ENCODE measurements at regions not wholly inside any gene's neighbourhood (a gene's known extent, or its start where the extent isn't known, plus 50 kb on each side); places are given as distances from the start of the nearest gene placed in this dataset.

DNA sequence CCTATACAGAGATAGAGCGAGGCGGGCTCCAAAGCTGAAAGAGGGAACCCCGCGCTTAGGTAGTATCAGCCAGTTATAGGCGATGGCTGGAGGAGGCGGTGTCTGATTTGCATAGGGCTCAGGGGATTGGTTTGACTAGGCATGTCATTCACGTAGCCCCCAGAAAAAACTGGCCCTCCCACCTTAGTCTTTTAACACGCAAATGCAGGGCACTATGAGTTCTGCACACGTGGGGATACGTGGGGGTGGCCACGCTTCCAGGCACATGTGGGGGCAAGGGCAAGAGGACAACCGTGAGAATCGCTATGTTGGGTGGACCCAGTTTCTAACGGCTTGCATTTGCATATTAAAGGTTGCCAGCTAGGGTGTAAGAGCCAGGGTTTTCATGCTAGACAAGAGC, 56.7 kb upstream of the MSTN start:
- no peak for TF ChIP-seq EZH2 (IDR thresholded peaks at IDR 0.05; ENCODE audit: borderline replicate concordance, low read length)
- TF ChIP-seq, protein P1, sequence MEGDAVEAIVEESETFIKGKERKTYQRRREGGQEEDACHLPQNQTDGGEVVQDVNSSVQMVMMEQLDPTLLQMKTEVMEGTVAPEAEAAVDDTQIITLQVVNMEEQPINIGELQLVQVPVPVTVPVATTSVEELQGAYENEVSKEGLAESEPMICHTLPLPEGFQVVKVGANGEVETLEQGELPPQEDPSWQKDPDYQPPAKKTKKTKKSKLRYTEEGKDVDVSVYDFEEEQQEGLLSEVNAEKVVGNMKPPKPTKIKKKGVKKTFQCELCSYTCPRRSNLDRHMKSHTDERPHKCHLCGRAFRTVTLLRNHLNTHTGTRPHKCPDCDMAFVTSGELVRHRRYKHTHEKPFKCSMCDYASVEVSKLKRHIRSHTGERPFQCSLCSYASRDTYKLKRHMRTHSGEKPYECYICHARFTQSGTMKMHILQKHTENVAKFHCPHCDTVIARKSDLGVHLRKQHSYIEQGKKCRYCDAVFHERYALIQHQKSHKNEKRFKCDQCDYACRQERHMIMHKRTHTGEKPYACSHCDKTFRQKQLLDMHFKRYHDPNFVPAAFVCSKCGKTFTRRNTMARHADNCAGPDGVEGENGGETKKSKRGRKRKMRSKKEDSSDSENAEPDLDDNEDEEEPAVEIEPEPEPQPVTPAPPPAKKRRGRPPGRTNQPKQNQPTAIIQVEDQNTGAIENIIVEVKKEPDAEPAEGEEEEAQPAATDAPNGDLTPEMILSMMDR (IDR thresholded peaks at IDR 0.05; ENCODE audit: low read length) = no peak
- Histone ChIP-seq H4K20me1 (ENCODE audit: insufficient read depth, low read length) (no peaks in the 10 kb centered on the region), H3K27ac (ENCODE audit: low read depth, low read length, poor library complexity, severe bottlenecking) (no peak overlapping the region), H3K4me1 (ENCODE audit: insufficient read depth, low read length, severe bottlenecking) (no peaks in the 10 kb centered on the region), H3K9ac (ENCODE audit: low read length) (no peak overlapping the region), H3K4me2 (ENCODE audit: low read length) (no peak overlapping the region), H3K27me3 (ENCODE audit: insufficient read depth, low read length) (no peaks in the 10 kb centered on the region), H3F3A (ENCODE audit: insufficient read depth, low read length) (no peaks in the 10 kb centered on the region), H3K4me3 (ENCODE audit: low read depth, low read length, poor library complexity, severe bottlenecking) (no peak overlapping the region), H3K36me3 (ENCODE audit: insufficient read depth, low read length) (no peaks in the 10 kb centered on the region), H3K9me2 (ENCODE audit: low read depth, low read length) (no peaks in the 10 kb centered on the region), H3K79me2 (ENCODE audit: insufficient read depth, low read length) (no peaks in the 10 kb centered on the region), H2AFZ (ENCODE audit: low read length) (no peak overlapping the region), H3K9me3 (ENCODE audit: low read length) (no peaks in the 10 kb centered on the region)

DNA sequence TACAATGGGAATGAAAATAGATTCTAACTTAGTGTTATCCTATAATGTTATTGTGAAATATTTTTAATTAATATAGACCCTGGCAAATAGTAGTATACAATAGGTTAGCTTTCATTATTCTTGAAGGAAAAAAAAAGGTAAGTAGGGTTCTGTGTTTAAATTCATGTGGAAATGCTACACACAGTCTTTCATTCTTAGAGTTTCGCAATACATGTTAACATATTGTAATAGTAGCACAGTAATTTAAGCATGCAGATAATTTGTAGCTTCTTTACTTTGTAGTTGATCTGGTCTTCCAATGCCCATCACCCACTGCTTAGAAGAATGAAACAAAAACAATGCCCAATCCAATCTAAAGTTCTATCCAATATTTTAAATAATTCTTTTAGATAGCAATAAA, 54.8 kb upstream of the MSTN start:
- Histone ChIP-seq H3K9me2 (ENCODE audit: low read depth, low read length) (no peaks in the 10 kb centered on the region), H2AFZ (ENCODE audit: low read length) (no peak overlapping the region), H3K79me2 (ENCODE audit: insufficient read depth, low read length) (no peaks in the 10 kb centered on the region), H3K27me3 (ENCODE audit: insufficient read depth, low read length) (no peaks in the 10 kb centered on the region), H3K9me3 (ENCODE audit: low read length) (no peaks in the 10 kb centered on the region), H3F3A (ENCODE audit: insufficient read depth, low read length) (no peaks in the 10 kb centered on the region), H3K4me3 (ENCODE audit: low read depth, low read length, poor library complexity, severe bottlenecking) (no peak overlapping the region), H3K36me3 (ENCODE audit: insufficient read depth, low read length) (no peaks in the 10 kb centered on the region), H3K27ac (ENCODE audit: low read depth, low read length, poor library complexity, severe bottlenecking) (no peak overlapping the region), H3K9ac (ENCODE audit: low read length) (no peak overlapping the region), H4K20me1 (ENCODE audit: insufficient read depth, low read length) (no peaks in the 10 kb centered on the region), H3K4me1 (ENCODE audit: insufficient read depth, low read length, severe bottlenecking) (no peaks in the 10 kb centered on the region), H3K4me2 (ENCODE audit: low read length) (no peak overlapping the region)
- TF ChIP-seq, protein P1 (IDR thresholded peaks at IDR 0.05; ENCODE audit: low read length) = no peak
- no peak for TF ChIP-seq EZH2 (IDR thresholded peaks at IDR 0.05; ENCODE audit: borderline replicate concordance, low read length)

DNA sequence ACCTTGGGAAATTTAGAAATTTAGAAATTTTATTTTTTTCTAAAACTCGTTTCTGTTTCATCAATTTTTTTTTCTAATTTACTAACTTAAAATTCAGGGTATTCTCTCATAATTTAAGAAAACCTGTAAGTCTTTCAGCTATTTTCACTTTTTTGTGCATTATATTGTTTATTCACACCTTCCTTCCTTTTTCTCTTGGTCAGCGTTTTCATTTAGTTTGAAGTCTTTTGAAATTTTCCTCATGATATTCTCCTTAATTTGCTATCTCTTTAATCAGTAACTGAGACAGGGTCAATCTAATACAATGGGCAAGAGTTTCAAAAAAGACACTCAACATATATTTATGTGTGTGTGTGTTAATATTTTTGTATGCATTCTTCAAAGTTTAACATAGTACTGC, 50.5 kb upstream of the MSTN start:
- no peaks in the 10 kb centered on the region for H3K27me3 ChIP-seq (ENCODE audit: insufficient read depth, low read length)
- H3K79me2 ChIP-seq (ENCODE audit: insufficient read depth, low read length) = no peaks in the 10 kb centered on the region
- no peaks in the 10 kb centered on the region for H3K9me3 ChIP-seq (ENCODE audit: low read length)
- H3K27ac ChIP-seq (ENCODE audit: low read depth, low read length, poor library complexity, severe bottlenecking) = no peak overlapping the region
- H3K4me2 ChIP-seq (ENCODE audit: low read length) = no peak overlapping the region
- H3K9ac ChIP-seq (ENCODE audit: low read length) = no peak overlapping the region
- H3F3A ChIP-seq (ENCODE audit: insufficient read depth, low read length) = no peaks in the 10 kb centered on the region
- H4K20me1 ChIP-seq (ENCODE audit: insufficient read depth, low read length) = no peaks in the 10 kb centered on the region
- H2AFZ ChIP-seq (ENCODE audit: low read length) = no peak overlapping the region
- H3K4me1 ChIP-seq (ENCODE audit: insufficient read depth, low read length, severe bottlenecking) = no peaks in the 10 kb centered on the region
- no peaks in the 10 kb centered on the region for H3K36me3 ChIP-seq (ENCODE audit: insufficient read depth, low read length)
- H3K4me3 ChIP-seq (ENCODE audit: low read depth, low read length, poor library complexity, severe bottlenecking) = no peak overlapping the region
- H3K9me2 ChIP-seq (ENCODE audit: low read depth, low read length) = no peaks in the 10 kb centered on the region
- TF ChIP-seq, protein P1 (IDR thresholded peaks at IDR 0.05; ENCODE audit: low read length) = no peak
- no peak for TF ChIP-seq EZH2 (IDR thresholded peaks at IDR 0.05; ENCODE audit: borderline replicate concordance, low read length)

Measured in OCI-LY1 (cell line).